HG02870 (cell line): ENCODE measurements at regions not wholly inside any gene's neighbourhood (a gene's known extent, or its start where the extent isn't known, plus 50 kb on each side); places are given as distances from the start of the nearest gene placed in this dataset.
"Not testable (repeated sequence)": the region's sequence is repeated elsewhere in the genome, so short reads cannot be mapped to it uniquely, and the experiment has no call there.

Experiments used
- ATAC-seq: cut with Tn5 transposase; IDR thresholded peaks from one replicate; pipeline ENCODE4 v1.9.1; 2021; ENCODE audit warnings: mild to moderate bottlenecking, moderate library complexity; ENCODE audit not compliant: unreplicated experiment

GRCh38 chr3:14057701-14058100 lies 67.0 kb downstream of the CHCHD4 start:
- ATAC-seq = no peak

GRCh38 chr3:14047841-14048240 lies 76.8 kb downstream of the CHCHD4 start:
- ATAC-seq = no peak

- ATAC-seq = no peak
These were observed 77.6 kb downstream of the CHCHD4 start for GRCh38 chr3:14047027-14047426.

- no peak for ATAC-seq
These were observed 82.0 kb downstream of the CHCHD4 start for GRCh38 chr3:14042680-14043079.

- ATAC-seq = no peak
These were observed 85.5 kb downstream of the CHCHD4 start for GRCh38 chr3:14039149-14039548.

GRCh38 chr3:14037211-14037610 lies 87.5 kb downstream of the CHCHD4 start:
- no peak for ATAC-seq

- ATAC-seq = no peak
These were observed 91.6 kb downstream of the CHCHD4 start for GRCh38 chr3:14033023-14033422.

GRCh38 chr3:14031271-14031670 lies 93.4 kb downstream of the CHCHD4 start:
- ATAC-seq = no peak

- ATAC-seq = not testable (repeated sequence)
These were observed 95.2 kb downstream of the CHCHD4 start for GRCh38 chr3:14029390-14029995.

- ATAC-seq = not testable (repeated sequence)
These were observed 96.5 kb downstream of the CHCHD4 start for GRCh38 chr3:14028122-14028521.

GRCh38 chr3:14019459-14019858 lies 105.2 kb downstream of the CHCHD4 start:
- no peak for ATAC-seq

- ATAC-seq = no peak
These were observed 107.7 kb downstream of the CHCHD4 start for GRCh38 chr3:14016900-14017475.

- no peak for ATAC-seq
These were observed 117.7 kb downstream of the CHCHD4 start for GRCh38 chr3:14007006-14007405.

- ATAC-seq = no peak
These were observed 121.3 kb upstream of the WNT7A start for GRCh38 chr3:14001136-14001535.

GRCh38 chr3:14000556-14000955 lies 120.7 kb upstream of the WNT7A start:
- ATAC-seq = no peak

- no peak for ATAC-seq
These were observed 119.0 kb upstream of the WNT7A start for GRCh38 chr3:13998831-13999230.

GRCh38 chr3:13995216-13995615 lies 115.3 kb upstream of the WNT7A start:
- not testable (repeated sequence) for ATAC-seq

- ATAC-seq = not testable (repeated sequence)
These were observed 109.1 kb upstream of the WNT7A start for GRCh38 chr3:13988925-13989324.

GRCh38 chr3:13976469-13976868 lies 96.6 kb upstream of the WNT7A start:
- ATAC-seq = peak; percentile 74

GRCh38 chr3:13975686-13976085 lies 95.8 kb upstream of the WNT7A start:
- no peak for ATAC-seq

GRCh38 chr3:13972679-13973379 lies 93.0 kb upstream of the WNT7A start:
- ATAC-seq = no peak

- ATAC-seq = no peak
These were observed 86.4 kb upstream of the WNT7A start for GRCh38 chr3:13966302-13966701.
